Heart left ventricle (tissue), 13 donors: ENCODE measurements at regions not wholly inside any gene's neighbourhood (a gene's known extent, or its start where the extent isn't known, plus 50 kb on each side); places are given as distances from the start of the nearest gene placed in this dataset.

Source experiments
- POLR2A ChIP-seq, 2 donors: fragments of 450-650 bp; IDR thresholded peaks; one replicate each; pipeline ENCODE4 v1.6.1; 2017; ENCODE audit warnings: antibody characterized with exemption in 2 of 2, mild to moderate bottlenecking in 2 of 2, moderate library complexity in 2 of 2
- TF ChIP-seq, protein P1 (sequence below), 12 donors: fragments of 200-600 bp; sonication (generic) in 4 of 12; IDR thresholded peaks; one replicate each; pipeline versions ENCODE4 v1.5.0 to v1.8.0; 2018 to 2022; ENCODE audit warnings: antibody characterized with exemption in 12 of 12, mild to moderate bottlenecking in 5 of 12
- donor health status: ischemic (EF 13 %, LVEDD 7.1; RV severe dilation, severe dysfunction).
- donor health status: DM: no; HTN: yes; CAD: no.
- donor health status: DM: no; HTN: no; CAD: no.
- donor health status: ischemic (EF 25% LVEDD 6.9; RV normal size, moderate dysfunction).
- donor health status: ischemic (EF 25% LVEDD 5.7; RV mildly dilated, moderate dysfunction).
- donor health status: ischemic (EF 35%, LVEDD 5.7; RV mildly dilated, moderate dysfunction).
- donor health status: nonischemic (EF 11% LVEDD 7.7; RV severe dilation, severe dysfunction).
- donor health status: DM: yes; HTN: yes; CAD: no.
- donor health status: PGD.
- donor health status: ischemic (EF 29% LVEDD 5.4; RV normal size, mild dysfunction).
- donor health status: nonischemic (EF 23%, LVEDD 6.1; RV moderate dilation, normal function).

DNA sequence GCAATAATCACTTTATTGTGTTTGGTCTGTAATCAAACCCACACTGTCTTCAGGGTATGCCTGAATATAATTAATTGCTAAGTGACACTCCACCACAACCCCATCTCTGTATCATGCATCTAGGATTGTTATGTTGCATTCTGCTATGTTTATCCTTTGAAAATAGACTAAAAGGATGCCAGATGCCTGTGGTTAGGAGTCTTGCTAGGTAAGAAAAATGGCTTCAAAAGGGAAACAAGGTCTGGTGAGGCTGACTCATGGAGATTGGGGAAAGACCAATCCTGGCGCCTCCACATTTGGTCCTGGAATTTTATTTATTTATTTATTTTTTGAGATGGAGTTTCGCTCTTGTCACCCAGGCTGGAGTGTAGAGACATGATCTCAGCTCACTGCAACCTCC lies 360.5 kb upstream of the SLC7A11 start:
- TF ChIP-seq, protein P1, sequence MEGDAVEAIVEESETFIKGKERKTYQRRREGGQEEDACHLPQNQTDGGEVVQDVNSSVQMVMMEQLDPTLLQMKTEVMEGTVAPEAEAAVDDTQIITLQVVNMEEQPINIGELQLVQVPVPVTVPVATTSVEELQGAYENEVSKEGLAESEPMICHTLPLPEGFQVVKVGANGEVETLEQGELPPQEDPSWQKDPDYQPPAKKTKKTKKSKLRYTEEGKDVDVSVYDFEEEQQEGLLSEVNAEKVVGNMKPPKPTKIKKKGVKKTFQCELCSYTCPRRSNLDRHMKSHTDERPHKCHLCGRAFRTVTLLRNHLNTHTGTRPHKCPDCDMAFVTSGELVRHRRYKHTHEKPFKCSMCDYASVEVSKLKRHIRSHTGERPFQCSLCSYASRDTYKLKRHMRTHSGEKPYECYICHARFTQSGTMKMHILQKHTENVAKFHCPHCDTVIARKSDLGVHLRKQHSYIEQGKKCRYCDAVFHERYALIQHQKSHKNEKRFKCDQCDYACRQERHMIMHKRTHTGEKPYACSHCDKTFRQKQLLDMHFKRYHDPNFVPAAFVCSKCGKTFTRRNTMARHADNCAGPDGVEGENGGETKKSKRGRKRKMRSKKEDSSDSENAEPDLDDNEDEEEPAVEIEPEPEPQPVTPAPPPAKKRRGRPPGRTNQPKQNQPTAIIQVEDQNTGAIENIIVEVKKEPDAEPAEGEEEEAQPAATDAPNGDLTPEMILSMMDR (IDR thresholded peaks at IDR 0.05), result no peak
- no peak for TF ChIP-seq POLR2A (IDR thresholded peaks at IDR 0.05)
